ENCODE measurements at regions not wholly inside any gene's neighbourhood (a gene's known extent, or its start where the extent isn't known, plus 50 kb on each side); places are given as distances from the start of the nearest gene placed in this dataset.

- Mint-ChIP-seq H3K27ac (ENCODE audit: unreplicated experiment) (no peak overlapping the region), H3K4me3 (ENCODE audit: unreplicated experiment) (no peak overlapping the region), H3K36me3 (ENCODE audit: insufficient read depth, unreplicated experiment) (no peaks in the 10 kb centered on the region), H3K4me1 (ENCODE audit: low read depth, unreplicated experiment) (no peaks in the 10 kb centered on the region), H3K9me3 (ENCODE audit: unreplicated experiment) (no peaks in the 10 kb centered on the region), H3K27me3 (ENCODE audit: insufficient read depth, unreplicated experiment) (peaks cover 8% of the 10 kb centered on the region)
- Histone ChIP-seq H3K36me3 (ENCODE audit: control insufficient read depth, insufficient read depth, low read length) (no peaks in the 10 kb centered on the region), H3K9me3 (no peaks in the 10 kb centered on the region), H3K27me3 (replicated peaks; ENCODE audit: control insufficient read depth, insufficient read depth, low read length) (no peaks in the 10 kb centered on the region), H3K4me1 (no peaks in the 10 kb centered on the region), H3K4me3 (ENCODE audit: low read depth, low read length) (no peak overlapping the region)
- TF ChIP-seq CTCF (IDR thresholded peaks at IDR 0.05; ENCODE audit: insufficient read depth in 1 of 2, low read depth in 1 of 2, low read length in 1 of 2, severe bottlenecking in 1 of 2, unreplicated experiment in 1 of 2), result no peak
- no peak for DNase-seq
- intact Hi-C loops (cut with micrococcal nuclease; ENCODE audit: unreplicated experiment), result no loop called here
- CTCF ChIA-PET, result no interaction called here
- POLR2A ChIA-PET, result no interaction called here
- no TSS peak for BruUV-seq (replicated peaks)
Measured at GRCh38 chr10:64303566-64303965, 782.4 kb downstream of the REEP3 start.

DNA sequence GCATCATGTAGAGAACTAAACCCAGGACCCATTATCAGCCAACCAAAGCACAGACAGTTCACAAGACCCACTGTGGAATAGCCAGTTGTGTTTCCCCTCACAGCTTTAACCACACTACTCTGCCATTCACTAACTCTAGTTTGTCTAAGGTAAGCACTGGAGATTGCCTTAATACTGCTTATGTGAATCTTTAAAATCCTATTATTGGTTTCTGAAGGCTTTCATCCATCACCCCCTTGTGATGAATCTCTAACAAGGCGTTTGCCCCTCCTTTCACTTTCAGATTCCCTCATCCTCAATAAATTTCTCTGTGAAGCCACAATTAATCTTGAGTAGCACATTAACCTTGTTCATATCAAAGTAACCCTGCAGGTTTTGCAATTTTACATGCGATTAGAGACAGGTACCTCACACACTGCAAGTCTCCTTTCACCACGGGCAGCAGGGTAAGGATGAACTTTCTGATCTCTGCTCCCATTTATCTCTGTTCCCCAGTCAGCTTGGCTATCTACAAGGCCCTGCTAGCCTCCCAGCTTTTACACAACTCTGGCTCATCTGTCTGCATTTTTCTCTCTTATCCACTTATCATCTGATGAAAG, 785.6 kb downstream of the REEP3 start:
- no peaks in the 10 kb centered on the region for H3K27me3 ChIP-seq (replicated peaks; ENCODE audit: control insufficient read depth, insufficient read depth, low read length)
- no peaks in the 10 kb centered on the region for H3K4me1 Mint-ChIP-seq (ENCODE audit: low read depth, unreplicated experiment)
- intact Hi-C loops (cut with micrococcal nuclease; ENCODE audit: unreplicated experiment), result no loop called here
- no peaks in the 10 kb centered on the region for H3K4me1 ChIP-seq
- POLR2A ChIA-PET, result no interaction called here
- H3K9me3 ChIP-seq, result no peaks in the 10 kb centered on the region
- H3K27ac Mint-ChIP-seq (ENCODE audit: unreplicated experiment), result no peak overlapping the region
- no peak for DNase-seq
- peaks cover 8% of the 10 kb centered on the region for H3K27me3 Mint-ChIP-seq (ENCODE audit: insufficient read depth, unreplicated experiment)
- CTCF ChIA-PET, result no interaction called here
- no TSS peak for BruUV-seq (replicated peaks)
- H3K4me3 Mint-ChIP-seq (ENCODE audit: unreplicated experiment), result no peak overlapping the region
- H3K9me3 Mint-ChIP-seq (ENCODE audit: unreplicated experiment), result no peaks in the 10 kb centered on the region
- H3K36me3 ChIP-seq (ENCODE audit: control insufficient read depth, insufficient read depth, low read length), result no peaks in the 10 kb centered on the region
- H3K36me3 Mint-ChIP-seq (ENCODE audit: insufficient read depth, unreplicated experiment), result no peaks in the 10 kb centered on the region
- no peak for TF ChIP-seq CTCF (IDR thresholded peaks at IDR 0.05; ENCODE audit: insufficient read depth in 1 of 2, low read depth in 1 of 2, low read length in 1 of 2, severe bottlenecking in 1 of 2, unreplicated experiment in 1 of 2)
- no peak overlapping the region for H3K4me3 ChIP-seq (ENCODE audit: low read depth, low read length)

- H3K36me3 Mint-ChIP-seq (ENCODE audit: insufficient read depth, unreplicated experiment), result no peaks in the 10 kb centered on the region
Measured at GRCh38 chr10:64312876-64313275, 791.7 kb downstream of the REEP3 start.

More at GRCh38 chr10:64312876-64313275, 791.7 kb downstream of the REEP3 start:
- Histone ChIP-seq H3K9me3 (no peaks in the 10 kb centered on the region), H3K36me3 (ENCODE audit: control insufficient read depth, insufficient read depth, low read length) (no peaks in the 10 kb centered on the region), H3K27me3 (replicated peaks; ENCODE audit: control insufficient read depth, insufficient read depth, low read length) (no peaks in the 10 kb centered on the region), H3K4me1 (no peaks in the 10 kb centered on the region), H3K4me3 (ENCODE audit: low read depth, low read length) (no peak overlapping the region)
- no TSS peak for BruUV-seq (replicated peaks)
- POLR2A ChIA-PET, result no interaction called here
- Mint-ChIP-seq H3K4me3 (ENCODE audit: unreplicated experiment) (no peak overlapping the region), H3K4me1 (ENCODE audit: low read depth, unreplicated experiment) (no peaks in the 10 kb centered on the region), H3K27ac (ENCODE audit: unreplicated experiment) (no peak overlapping the region), H3K27me3 (ENCODE audit: insufficient read depth, unreplicated experiment) (peaks cover 10% of the 10 kb centered on the region), H3K9me3 (ENCODE audit: unreplicated experiment) (no peaks in the 10 kb centered on the region)
- CTCF ChIA-PET, result no interaction called here
- no peak for DNase-seq
- intact Hi-C loops (cut with micrococcal nuclease; ENCODE audit: unreplicated experiment), result no loop called here
- TF ChIP-seq CTCF (IDR thresholded peaks at IDR 0.05; ENCODE audit: insufficient read depth in 1 of 2, low read depth in 1 of 2, low read length in 1 of 2, severe bottlenecking in 1 of 2, unreplicated experiment in 1 of 2), result no peak

Data from Caco-2 (cell line).